ENCODE measurements at regions not wholly inside any gene's neighbourhood (a gene's known extent, or its start where the extent isn't known, plus 50 kb on each side); places are given as distances from the start of the nearest gene placed in this dataset.

GRCh38 chr3:21859124-21860081, 108.4 kb upstream of the ZNF385D start:
- no peak for TF ChIP-seq CTCF (IDR thresholded peaks at IDR 0.05; ENCODE audit: insufficient read depth, low read length, poor library complexity, severe bottlenecking)
- TF ChIP-seq EZH2phosphoT487 (conservative IDR thresholded peaks at IDR 0.05; ENCODE audit: low read length), result no peak
